ENCODE measurements at regions not wholly inside any gene's neighbourhood (a gene's known extent, or its start where the extent isn't known, plus 50 kb on each side); places are given as distances from the start of the nearest gene placed in this dataset.

DNA sequence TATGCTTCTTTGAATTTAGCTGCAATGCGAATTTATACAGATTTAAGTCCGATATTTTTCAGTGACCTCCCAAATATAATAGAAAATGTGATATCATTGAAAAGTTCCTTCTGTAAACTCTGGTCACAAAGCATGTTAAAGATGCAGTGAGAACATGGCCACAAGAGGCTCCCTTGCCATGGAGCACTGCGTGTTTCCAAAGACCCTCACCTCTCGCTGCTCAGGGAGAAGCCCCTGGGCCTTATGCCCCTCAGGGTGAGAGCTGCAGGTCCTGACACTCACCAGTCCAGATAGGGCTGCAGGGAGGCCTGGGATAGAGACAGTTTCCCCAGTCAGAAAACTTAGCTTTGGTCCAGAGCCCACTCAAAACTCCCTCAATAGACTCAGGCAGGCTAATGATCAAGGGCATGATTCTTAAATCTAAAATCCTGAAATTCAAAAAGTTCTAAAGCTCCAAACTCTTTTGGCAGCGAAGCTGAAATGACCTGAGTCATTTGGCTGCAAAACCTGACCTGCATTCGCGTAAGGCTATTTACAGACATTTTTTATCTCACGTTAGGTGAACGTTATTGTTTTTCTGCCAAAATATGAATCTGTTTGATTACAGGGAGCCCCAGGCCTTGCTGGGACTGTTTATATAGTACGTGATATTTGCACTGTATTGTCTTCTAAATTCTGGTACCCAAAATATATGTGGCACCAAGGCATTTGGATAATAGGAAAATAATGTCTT lies 67.8 kb downstream of the CAPZA3 start:
- TF ChIP-seq, protein P1, sequence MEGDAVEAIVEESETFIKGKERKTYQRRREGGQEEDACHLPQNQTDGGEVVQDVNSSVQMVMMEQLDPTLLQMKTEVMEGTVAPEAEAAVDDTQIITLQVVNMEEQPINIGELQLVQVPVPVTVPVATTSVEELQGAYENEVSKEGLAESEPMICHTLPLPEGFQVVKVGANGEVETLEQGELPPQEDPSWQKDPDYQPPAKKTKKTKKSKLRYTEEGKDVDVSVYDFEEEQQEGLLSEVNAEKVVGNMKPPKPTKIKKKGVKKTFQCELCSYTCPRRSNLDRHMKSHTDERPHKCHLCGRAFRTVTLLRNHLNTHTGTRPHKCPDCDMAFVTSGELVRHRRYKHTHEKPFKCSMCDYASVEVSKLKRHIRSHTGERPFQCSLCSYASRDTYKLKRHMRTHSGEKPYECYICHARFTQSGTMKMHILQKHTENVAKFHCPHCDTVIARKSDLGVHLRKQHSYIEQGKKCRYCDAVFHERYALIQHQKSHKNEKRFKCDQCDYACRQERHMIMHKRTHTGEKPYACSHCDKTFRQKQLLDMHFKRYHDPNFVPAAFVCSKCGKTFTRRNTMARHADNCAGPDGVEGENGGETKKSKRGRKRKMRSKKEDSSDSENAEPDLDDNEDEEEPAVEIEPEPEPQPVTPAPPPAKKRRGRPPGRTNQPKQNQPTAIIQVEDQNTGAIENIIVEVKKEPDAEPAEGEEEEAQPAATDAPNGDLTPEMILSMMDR (IDR thresholded peaks at IDR 0.05; ENCODE audit: poor library complexity, severe bottlenecking) = peak; percentile 18
- no peak for TF ChIP-seq TAF1 (IDR thresholded peaks at IDR 0.05; ENCODE audit: low read depth)
- TF ChIP-seq EZH2 (IDR thresholded peaks at IDR 0.05; ENCODE audit: borderline replicate concordance, insufficient read depth, low read length, poor library complexity, severe bottlenecking) = no peak
- Histone ChIP-seq H3K9me2 (ENCODE audit: insufficient read depth, low read length) (no peaks in the 10 kb centered on the region), H3K27ac (ENCODE audit: low read length) (no peak overlapping the region), H3K9me3 (ENCODE audit: low read length) (no peaks in the 10 kb centered on the region), H2AFZ (ENCODE audit: low read depth, low read length) (no peak overlapping the region), H3K36me3 (ENCODE audit: insufficient read depth, low read length) (no peaks in the 10 kb centered on the region), H3K27me3 (ENCODE audit: insufficient read depth, low read depth, low read length) (no peaks in the 10 kb centered on the region), H3K79me2 (replicated peaks; ENCODE audit: insufficient read depth, low read length) (no peaks in the 10 kb centered on the region), H3K4me2 (ENCODE audit: low read length) (no peak overlapping the region), H4K20me1 (ENCODE audit: insufficient read depth) (no peaks in the 10 kb centered on the region), H3K9ac (ENCODE audit: low read length) (no peak overlapping the region), H3F3A (ENCODE audit: insufficient read depth, low read length, poor library complexity, severe bottlenecking) (peaks cover 4% of the 10 kb centered on the region), H3K4me3 (ENCODE audit: low read length) (no peak overlapping the region)

DNA sequence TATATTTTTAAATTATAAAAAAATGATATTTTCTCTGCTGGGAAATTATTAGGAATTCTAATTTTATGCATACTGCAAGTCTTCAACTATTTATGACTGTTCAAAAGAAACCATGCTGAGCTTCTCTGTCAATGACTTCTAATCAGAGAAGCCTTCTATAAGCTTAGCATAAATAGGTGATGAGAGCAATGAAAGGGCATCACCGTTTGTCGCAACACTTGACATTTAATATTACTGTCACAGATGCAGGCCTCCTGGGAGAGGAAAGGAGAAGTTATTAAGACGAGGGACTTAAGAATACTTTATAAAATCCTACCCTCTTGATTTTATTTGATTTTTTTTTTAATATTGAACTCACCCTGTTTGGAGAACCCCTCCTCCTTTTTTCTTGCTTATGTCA lies 69.8 kb downstream of the CAPZA3 start:
- H3K4me3 ChIP-seq (ENCODE audit: low read length) = peak overlapping the region; percentile 30
- H3K9ac ChIP-seq (ENCODE audit: low read length) = no peak overlapping the region
- no peaks in the 10 kb centered on the region for H3K9me3 ChIP-seq (ENCODE audit: low read length)
- TF ChIP-seq RAD21 (conservative IDR thresholded peaks at IDR 0.05) = no peak
- TF ChIP-seq EP300 (conservative IDR thresholded peaks at IDR 0.05; ENCODE audit: poor library complexity, severe bottlenecking) = peak; percentile 85
- TF ChIP-seq MXI1 (conservative IDR thresholded peaks at IDR 0.05; ENCODE audit: poor library complexity, severe bottlenecking) = no peak
- peak; percentile 73 for TF ChIP-seq POLR2AphosphoS5 (IDR thresholded peaks at IDR 0.05)
- no peaks in the 10 kb centered on the region for H3K79me2 ChIP-seq (replicated peaks; ENCODE audit: insufficient read depth, low read length)
- H4K20me1 ChIP-seq (ENCODE audit: insufficient read depth) = no peaks in the 10 kb centered on the region
- H3F3A ChIP-seq (ENCODE audit: insufficient read depth, low read length, poor library complexity, severe bottlenecking) = peaks cover 4% of the 10 kb centered on the region
- no peaks in the 10 kb centered on the region for H3K36me3 ChIP-seq (ENCODE audit: insufficient read depth, low read length)
- no peaks in the 10 kb centered on the region for H3K27me3 ChIP-seq (ENCODE audit: insufficient read depth, low read depth, low read length)
- H2AFZ ChIP-seq (ENCODE audit: low read depth, low read length) = no peak overlapping the region
- no peaks in the 10 kb centered on the region for H3K9me2 ChIP-seq (ENCODE audit: insufficient read depth, low read length)
- peak overlapping the region; percentile 33 for H3K4me2 ChIP-seq (ENCODE audit: low read length)
- peak overlapping the region; percentile 67 for H3K27ac ChIP-seq (ENCODE audit: low read length)

DNA sequence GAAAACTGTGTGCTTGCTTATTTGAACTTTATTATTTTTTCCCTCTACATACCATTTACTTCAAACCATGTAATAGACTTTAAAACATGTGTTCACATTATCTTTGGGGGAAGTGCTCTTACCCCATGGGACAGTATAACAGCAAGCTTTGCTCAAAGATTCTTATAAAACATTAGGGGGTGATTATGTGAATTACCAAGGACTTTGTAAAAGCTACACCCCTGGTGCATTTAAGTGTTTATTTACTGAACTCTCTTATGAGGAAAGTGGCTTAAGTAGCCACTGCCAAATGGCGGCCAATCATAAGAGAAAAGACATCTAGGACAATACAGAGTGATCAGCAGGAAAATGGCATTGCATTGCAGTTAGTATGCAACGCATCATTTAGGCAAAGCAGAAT lies 70.3 kb downstream of the CAPZA3 start:
- no peaks in the 10 kb centered on the region for H3K79me2 ChIP-seq (replicated peaks; ENCODE audit: insufficient read depth, low read length)
- H3K4me2 ChIP-seq (ENCODE audit: low read length) = peak overlapping the region; percentile 33
- H2AFZ ChIP-seq (ENCODE audit: low read depth, low read length) = no peak overlapping the region
- no peaks in the 10 kb centered on the region for H3K36me3 ChIP-seq (ENCODE audit: insufficient read depth, low read length)
- no peaks in the 10 kb centered on the region for H3K9me2 ChIP-seq (ENCODE audit: insufficient read depth, low read length)
- H4K20me1 ChIP-seq (ENCODE audit: insufficient read depth) = no peaks in the 10 kb centered on the region
- peak overlapping the region; percentile 67 for H3K27ac ChIP-seq (ENCODE audit: low read length)
- no peaks in the 10 kb centered on the region for H3K9me3 ChIP-seq (ENCODE audit: low read length)
- peak overlapping the region; percentile 30 for H3K4me3 ChIP-seq (ENCODE audit: low read length)
- TF ChIP-seq SMC3 (conservative IDR thresholded peaks at IDR 0.05; ENCODE audit: poor library complexity) = no peak
- TF ChIP-seq, protein P1 (IDR thresholded peaks at IDR 0.05; ENCODE audit: poor library complexity, severe bottlenecking) = no peak
- TF ChIP-seq, protein P2, sequence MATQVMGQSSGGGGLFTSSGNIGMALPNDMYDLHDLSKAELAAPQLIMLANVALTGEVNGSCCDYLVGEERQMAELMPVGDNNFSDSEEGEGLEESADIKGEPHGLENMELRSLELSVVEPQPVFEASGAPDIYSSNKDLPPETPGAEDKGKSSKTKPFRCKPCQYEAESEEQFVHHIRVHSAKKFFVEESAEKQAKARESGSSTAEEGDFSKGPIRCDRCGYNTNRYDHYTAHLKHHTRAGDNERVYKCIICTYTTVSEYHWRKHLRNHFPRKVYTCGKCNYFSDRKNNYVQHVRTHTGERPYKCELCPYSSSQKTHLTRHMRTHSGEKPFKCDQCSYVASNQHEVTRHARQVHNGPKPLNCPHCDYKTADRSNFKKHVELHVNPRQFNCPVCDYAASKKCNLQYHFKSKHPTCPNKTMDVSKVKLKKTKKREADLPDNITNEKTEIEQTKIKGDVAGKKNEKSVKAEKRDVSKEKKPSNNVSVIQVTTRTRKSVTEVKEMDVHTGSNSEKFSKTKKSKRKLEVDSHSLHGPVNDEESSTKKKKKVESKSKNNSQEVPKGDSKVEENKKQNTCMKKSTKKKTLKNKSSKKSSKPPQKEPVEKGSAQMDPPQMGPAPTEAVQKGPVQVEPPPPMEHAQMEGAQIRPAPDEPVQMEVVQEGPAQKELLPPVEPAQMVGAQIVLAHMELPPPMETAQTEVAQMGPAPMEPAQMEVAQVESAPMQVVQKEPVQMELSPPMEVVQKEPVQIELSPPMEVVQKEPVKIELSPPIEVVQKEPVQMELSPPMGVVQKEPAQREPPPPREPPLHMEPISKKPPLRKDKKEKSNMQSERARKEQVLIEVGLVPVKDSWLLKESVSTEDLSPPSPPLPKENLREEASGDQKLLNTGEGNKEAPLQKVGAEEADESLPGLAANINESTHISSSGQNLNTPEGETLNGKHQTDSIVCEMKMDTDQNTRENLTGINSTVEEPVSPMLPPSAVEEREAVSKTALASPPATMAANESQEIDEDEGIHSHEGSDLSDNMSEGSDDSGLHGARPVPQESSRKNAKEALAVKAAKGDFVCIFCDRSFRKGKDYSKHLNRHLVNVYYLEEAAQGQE (IDR thresholded peaks at IDR 0.05; ENCODE audit: borderline replicate concordance) = no peak
- TF ChIP-seq RAD21 (conservative IDR thresholded peaks at IDR 0.05) = no peak
- TF ChIP-seq MXI1 (conservative IDR thresholded peaks at IDR 0.05; ENCODE audit: poor library complexity, severe bottlenecking) = no peak
- TF ChIP-seq EZH2 (IDR thresholded peaks at IDR 0.05; ENCODE audit: borderline replicate concordance, insufficient read depth, low read length, poor library complexity, severe bottlenecking) = no peak
- TF ChIP-seq TAF1 (IDR thresholded peaks at IDR 0.05; ENCODE audit: low read depth) = no peak
- no peak overlapping the region for H3K9ac ChIP-seq (ENCODE audit: low read length)
- peaks cover 4% of the 10 kb centered on the region for H3F3A ChIP-seq (ENCODE audit: insufficient read depth, low read length, poor library complexity, severe bottlenecking)
- H3K27me3 ChIP-seq (ENCODE audit: insufficient read depth, low read depth, low read length) = no peaks in the 10 kb centered on the region
